Stimulated activated CD8-positive, alpha-beta memory T cell treated with anti-CD3 and anti-CD28 coated beads, Interleukin-2, amount 100 ng/mL, for 1 hour (primary cell): ENCODE measurements at regions not wholly inside any gene's neighbourhood (a gene's known extent, or its start where the extent isn't known, plus 50 kb on each side); places are given as distances from the start of the nearest gene placed in this dataset.
A peak's percentile ranks its signal among the peaks of the same experiment; 100 is the strongest.
"Not testable (repeated sequence)": the region's sequence is repeated elsewhere in the genome, so short reads cannot be mapped to it uniquely, and the experiment has no call there.

Experiments
- DNase-seq, 2 donors: peaks; one replicate each; pipeline ENCODE4 v3.0.0-alpha.2; 2020; ENCODE audit warnings: low read depth in 2 of 2

GRCh38 chr12:31906557-31907301 lies 52.5 kb upstream of the RESF1 start:
- DNase-seq, result no peak

- no peak for DNase-seq
Observed at GRCh38 chr12:31903025-31903424, 56.2 kb upstream of the RESF1 start.

GRCh38 chr12:31900271-31900670 lies 58.9 kb upstream of the RESF1 start:
- DNase-seq, result no peak

- no peak for DNase-seq
Observed at GRCh38 chr12:31899109-31899508, 60.1 kb upstream of the RESF1 start.

- peak in 1 of 2 donors; percentile 20 for DNase-seq
Observed at GRCh38 chr12:31897781-31898503, 61.3 kb upstream of the RESF1 start.

- not testable (repeated sequence) for DNase-seq
Observed at GRCh38 chr12:31897092-31897491, 62.1 kb upstream of the RESF1 start.

- peak; percentile 65 to 73 for DNase-seq
Observed at GRCh38 chr12:31896514-31897039, 62.6 kb upstream of the RESF1 start.

GRCh38 chr12:31895449-31896150 lies 63.6 kb upstream of the RESF1 start:
- no peak for DNase-seq

- DNase-seq, result no peak
Observed at GRCh38 chr12:31890295-31891285, 68.6 kb upstream of the RESF1 start.

- no peak for DNase-seq
Observed at GRCh38 chr12:31887109-31887811, 72.0 kb upstream of the RESF1 start.

- DNase-seq, result not testable (repeated sequence)
Observed at GRCh38 chr12:31882682-31883081, 76.5 kb upstream of the RESF1 start.

GRCh38 chr12:31880340-31880739 lies 78.9 kb upstream of the RESF1 start:
- DNase-seq, result no peak

GRCh38 chr12:31877884-31878283 lies 81.3 kb upstream of the RESF1 start:
- no peak for DNase-seq

GRCh38 chr12:31876568-31877424 lies 82.4 kb upstream of the RESF1 start:
- no peak for DNase-seq

- DNase-seq, result no peak
Observed at GRCh38 chr12:31875609-31875964, 83.6 kb upstream of the RESF1 start.

- DNase-seq, result peak; percentile 19 to 30
Observed at GRCh38 chr12:31874961-31875608, 84.1 kb upstream of the RESF1 start.

- no peak for DNase-seq
Observed at GRCh38 chr12:31872831-31873604, 86.2 kb upstream of the RESF1 start.

- no peak for DNase-seq
Observed at GRCh38 chr12:31869972-31870371, 89.2 kb upstream of the RESF1 start.
